SK-N-SH (cell line): ENCODE measurements at regions not wholly inside any gene's neighbourhood (a gene's known extent, or its start where the extent isn't known, plus 50 kb on each side); places are given as distances from the start of the nearest gene placed in this dataset.

ENCODE experiments used
- CTCF ChIP-seq: fragments of 200-600 bp; sonication (generic); IDR thresholded peaks from 2 replicates; pipeline ENCODE4 v1.6.1; 2017; ENCODE audit warnings: antibody characterized with exemption, mild to moderate bottlenecking, moderate library complexity
- EP300 ChIP-seq, 2 experiments: IDR thresholded peaks; 2 replicates each; pipeline versions ENCODE4 v1.4.0 to v1.6.1; 2012; ENCODE audit warnings: borderline replicate concordance in 1 of 2, low read depth in 1 of 2, low read length in 1 of 2
- GATA2 ChIP-seq: sonication (generic); formaldehyde crosslinking; IDR thresholded peaks from 2 replicates; pipeline ENCODE4 v1.5.0; 2020; ENCODE audit warnings: mild to moderate bottlenecking, missing genetic modification reagents
- JUND ChIP-seq: IDR thresholded peaks from 2 replicates; pipeline ENCODE4 v1.4.0; 2012
- MAX ChIP-seq: IDR thresholded peaks from 2 replicates; pipeline ENCODE4 v1.4.0; 2012; ENCODE audit warnings: low read depth
- NFIC ChIP-seq: IDR thresholded peaks from 2 replicates; pipeline ENCODE4 v1.4.0; 2012; ENCODE audit warnings: borderline replicate concordance
- POLR2AphosphoS5 ChIP-seq: IDR thresholded peaks from 2 replicates; pipeline ENCODE4 v1.6.1; 2012; ENCODE audit warnings: low read depth, low read length
- RAD21 ChIP-seq: IDR thresholded peaks from 2 replicates; pipeline ENCODE4 v1.6.1; 2012; ENCODE audit warnings: mild to moderate bottlenecking, low read length
- REST ChIP-seq: IDR thresholded peaks from 2 replicates; pipeline ENCODE4 v1.6.1; 2012; ENCODE audit warnings: mild to moderate bottlenecking, low read depth, low read length, moderate library complexity
- RFX5 ChIP-seq: IDR thresholded peaks from 2 replicates; pipeline ENCODE4 v1.6.1; 2012; ENCODE audit warnings: mild to moderate bottlenecking, improper control_type of control experiment, low read length
- USF2 ChIP-seq: fragments of 150-350 bp; IDR thresholded peaks from 2 replicates; pipeline ENCODE4 v1.6.1; 2017; ENCODE audit warnings: antibody characterized with exemption, low read length, low read depth, borderline replicate concordance
- YY1 ChIP-seq: IDR thresholded peaks from 2 replicates; pipeline ENCODE4 v1.4.0; 2012; ENCODE audit warnings: low read depth, mild to moderate bottlenecking

GRCh38 chr3:152559246-152559645 lies 275.7 kb upstream of the P2RY1 start:
- TF ChIP-seq CTCF (no peak), YY1 (no peak), RFX5 (no peak), REST (no peak), EP300 (IDR thresholded peaks at IDR 0.05; ENCODE audit: borderline replicate concordance in 1 of 2, low read depth in 1 of 2, low read length in 1 of 2) (no peak), POLR2AphosphoS5 (no peak), MAX (no peak), RAD21 (no peak), GATA2 (CRISPR knock-in tag) (no peak), USF2 (no peak), JUND (no peak), NFIC (no peak)
